ENCODE measurements at regions not wholly inside any gene's neighbourhood (a gene's known extent, or its start where the extent isn't known, plus 50 kb on each side); places are given as distances from the start of the nearest gene placed in this dataset.

GRCh38 chr3:83515123-83515522 lies 1443.7 kb upstream of the CADM2 start:
- no peak for TF ChIP-seq CBX5 (IDR thresholded peaks at IDR 0.05; ENCODE audit: low read depth)
- no peak for TF ChIP-seq CTCF (IDR thresholded peaks at IDR 0.05 in 2 of 3, conservative IDR thresholded peaks at IDR 0.05 in 1 of 3; ENCODE audit: control insufficient read depth in 2 of 3, extremely low read depth in 1 of 3, insufficient read depth in 1 of 3, low read depth in 3 of 3, low read length in 3 of 3)
- TF ChIP-seq ATF3 (IDR thresholded peaks at IDR 0.05; ENCODE audit: borderline replicate concordance, extremely low read depth, low read depth, low read length), result no peak
- no peak for TF ChIP-seq YY1 (IDR thresholded peaks at IDR 0.05; ENCODE audit: low read depth, low read length)
- TF ChIP-seq MAX (IDR thresholded peaks at IDR 0.05; ENCODE audit: low read depth, low read length), result no peak
- no peak for TF ChIP-seq ZBTB40 (IDR thresholded peaks at IDR 0.05; ENCODE audit: borderline replicate concordance)
- no peak for TF ChIP-seq EZH2 (IDR thresholded peaks at IDR 0.05; ENCODE audit: borderline replicate concordance, control insufficient read depth, low read depth, low read length)
- no peak for TF ChIP-seq POLR2AphosphoS5 (IDR thresholded peaks at IDR 0.05; ENCODE audit: low read length)
- TF ChIP-seq POU2F2 (IDR thresholded peaks at IDR 0.05; ENCODE audit: borderline replicate concordance, low read depth, low read length), result no peak
- no peak for TF ChIP-seq ESRRA (IDR thresholded peaks at IDR 0.05; ENCODE audit: low read length)
- TF ChIP-seq FOXM1 (IDR thresholded peaks at IDR 0.05; ENCODE audit: low read depth, low read length), result no peak
- no peak for TF ChIP-seq ZNF592 (IDR thresholded peaks at IDR 0.05)
- TF ChIP-seq BCL3 (IDR thresholded peaks at IDR 0.05; ENCODE audit: borderline replicate concordance, insufficient read depth, low read depth, low read length, poor library complexity, severe bottlenecking), result no peak
- TF ChIP-seq MYC (IDR thresholded peaks at IDR 0.05; ENCODE audit: insufficient read depth, insufficient read length, insufficient replicate concordance, low read length, severe bottlenecking), result no peak

Data from GM12878 (cell line).